CD14-positive monocyte (primary cell): ENCODE measurements at regions not wholly inside any gene's neighbourhood (a gene's known extent, or its start where the extent isn't known, plus 50 kb on each side); places are given as distances from the start of the nearest gene placed in this dataset.
A peak's percentile ranks its signal among the peaks of the same experiment; 100 is the strongest.

ENCODE experiments used
- DNase-seq, 3 donors: peaks; one replicate each; pipeline ENCODE4 v3.0.0-alpha.2; 2011 to 2022
- H2AFZ ChIP-seq: 2 replicates; pipeline ENCODE4 v1.6.0; 2012; ENCODE audit warnings: mild to moderate bottlenecking, low read depth, low read length, inconsistent platforms; ENCODE audit not compliant: insufficient read depth, poor library complexity, severe bottlenecking
- H3K27ac ChIP-seq, 2 donors: 1 replicate in 1 of 2; 2 replicates in 1 of 2; pipeline ENCODE4 v1.5.1; 2012 to 2013; ENCODE audit warnings: low read length in 2 of 2, control low read depth in 1 of 2, inconsistent platforms in 1 of 2, low read depth in 1 of 2, mild to moderate bottlenecking in 1 of 2
- H3K27me3 ChIP-seq, 2 donors: one replicate each; pipeline versions ENCODE4 v1.6.0 to v1.6.1; 2011 to 2013; ENCODE audit warnings: low read length in 2 of 2; ENCODE audit not compliant: control insufficient read depth in 2 of 2, insufficient read depth in 2 of 2
- H3K36me3 ChIP-seq, 2 donors: replicated peaks in 1 of 2; 1 replicate in 1 of 2; 2 replicates in 1 of 2; pipeline versions ENCODE4 v1.5.1 to v1.6.1; 2012 to 2013; ENCODE audit warnings: low read length in 2 of 2, control low read depth in 1 of 2, inconsistent platforms in 1 of 2, mild to moderate bottlenecking in 1 of 2; ENCODE audit not compliant: insufficient read depth in 2 of 2, control insufficient read depth in 1 of 2
- H3K4me1 ChIP-seq, 2 donors: 1 replicate in 1 of 2; 2 replicates in 1 of 2; pipeline versions ENCODE4 v1.5.1 to v1.6.1; 2012 to 2013; ENCODE audit warnings: low read length in 2 of 2, control low read depth in 1 of 2, inconsistent platforms in 1 of 2, mild to moderate bottlenecking in 1 of 2, moderate library complexity in 1 of 2; ENCODE audit not compliant: insufficient read depth in 2 of 2, control insufficient read depth in 1 of 2
- H3K4me2 ChIP-seq: replicated peaks from 2 replicates; pipeline ENCODE3; 2012; ENCODE audit warnings: low read length, moderate library complexity, mild to moderate bottlenecking; ENCODE audit not compliant: poor library complexity, severe bottlenecking; ENCODE audit errors: extremely low read depth
- H3K4me3 ChIP-seq, 3 experiments: fragments of 200-600 bp in 1 of 3; sonication (generic) in 1 of 3; replicated peaks in 1 of 3; 1 replicate in 2 of 3; 2 replicates in 1 of 3; pipeline ENCODE4 v1.5.1; 2011 to 2013; ENCODE audit warnings: low read length in 3 of 3, mild to moderate bottlenecking in 3 of 3, control low read depth in 2 of 3, low read depth in 2 of 3, inconsistent platforms in 1 of 3, moderate library complexity in 1 of 3
- H3K79me2 ChIP-seq: 2 replicates; pipeline ENCODE4 v1.6.0; 2012; ENCODE audit warnings: mild to moderate bottlenecking, control low read depth, inconsistent platforms, low read length, moderate library complexity; ENCODE audit not compliant: insufficient read depth
- H3K9ac ChIP-seq: 2 replicates; pipeline ENCODE4 v1.6.0; 2017; ENCODE audit warnings: low read length, mild to moderate bottlenecking; ENCODE audit not compliant: insufficient read depth, poor library complexity, severe bottlenecking
- H3K9me3 ChIP-seq, 2 donors: replicated peaks in 1 of 2; 1 replicate in 1 of 2; 2 replicates in 1 of 2; pipeline versions ENCODE4 v1.5.1 to v1.6.1; 2012 to 2013; ENCODE audit warnings: low read length in 2 of 2, control low read depth in 1 of 2; ENCODE audit not compliant: control insufficient read depth in 1 of 2, insufficient read depth in 1 of 2
- H4K20me1 ChIP-seq: 2 replicates; pipeline ENCODE4 v1.6.0; 2012; ENCODE audit warnings: mild to moderate bottlenecking, low read length, control low read depth, moderate library complexity; ENCODE audit not compliant: insufficient read depth
- H3K27ac Mint-ChIP-seq, 7 donors: one replicate each; pipeline ENCODE4 v1.8.0; 2020; ENCODE audit warnings: mild to moderate bottlenecking in 7 of 7, mixed read lengths in 7 of 7, moderate library complexity in 6 of 7, inconsistent platforms in 2 of 7
- H3K27me3 Mint-ChIP-seq, 3 donors: one replicate each; pipeline ENCODE4 v1.8.0; 2021 to 2022; ENCODE audit warnings: low read depth in 3 of 3, mild to moderate bottlenecking in 3 of 3, mixed read lengths in 3 of 3, moderate library complexity in 3 of 3, inconsistent platforms in 1 of 3
- H3K36me3 Mint-ChIP-seq, 2 donors: one replicate each; pipeline ENCODE4 v1.8.0; 2020; ENCODE audit warnings: mixed read lengths in 2 of 2, inconsistent platforms in 1 of 2, mild to moderate bottlenecking in 1 of 2
- H3K4me1 Mint-ChIP-seq: one replicate; pipeline ENCODE4 v1.8.0; 2020; ENCODE audit warnings: mild to moderate bottlenecking, mixed read lengths
- H3K4me3 Mint-ChIP-seq, 2 donors: one replicate each; pipeline ENCODE4 v1.8.0; 2020; ENCODE audit warnings: mild to moderate bottlenecking in 2 of 2, mixed read lengths in 2 of 2, moderate library complexity in 1 of 2
- H3K9me3 Mint-ChIP-seq, 7 donors: one replicate each; pipeline ENCODE4 v1.8.0; 2020 to 2022; ENCODE audit warnings: mixed read lengths in 7 of 7, mild to moderate bottlenecking in 6 of 7, moderate library complexity in 6 of 7, inconsistent platforms in 2 of 7
- CTCF ChIP-seq: fragments of 200-600 bp; IDR thresholded peaks from one replicate; pipeline ENCODE4 v1.8.0; 2022; ENCODE audit warnings: antibody characterized with exemption, mild to moderate bottlenecking
- WGBS: methylation state at CpG from one replicate; pipeline ENCODE4 v1.1.5; 2013; ENCODE audit warnings: missing lambda C conversion rate; ENCODE audit not compliant: insufficient coverage; 5-methylcytosine and 5-hydroxymethylcytosine counted together
- intact Hi-C, 2 donors: fragments of 100-400 bp; cut with micrococcal nuclease; formaldehyde crosslinking; loops; one replicate each; pipeline versions ENCODE4 v1.15.0 to v1.15.1; 2023

- no peak for DNase-seq
- no peak for TF ChIP-seq CTCF
- Histone ChIP-seq H3K79me2 (no peaks in the 10 kb centered on the region), H3K9me3 (peaks cover 3 to 6% of the 10 kb centered on the region in 2 donors), H3K27ac (no peak overlapping the region), H3K27me3 (no peaks in the 10 kb centered on the region), H4K20me1 (no peaks in the 10 kb centered on the region), H2AFZ (no peak overlapping the region), H3K4me1 (no peaks in the 10 kb centered on the region), H3K4me3 (no peak overlapping the region), H3K36me3 (no peaks in the 10 kb centered on the region), H3K4me2 (no peak overlapping the region), H3K9ac (no peak overlapping the region)
- WGBS: no CpG with 5 or more reads among the region's 2 CpGs
- no peaks in the 10 kb centered on the region for H3K4me1 Mint-ChIP-seq
- H3K4me3 Mint-ChIP-seq: no peak overlapping the region
- peak overlapping the region in 2 of 7 donors; percentile 1 to 51 for H3K27ac Mint-ChIP-seq
- H3K36me3 Mint-ChIP-seq: no peaks in the 10 kb centered on the region
- intact Hi-C loops: no loop called here
- peaks cover 0 to 1% (median 1%) of the 10 kb centered on the region in 3 donors for H3K27me3 Mint-ChIP-seq
- peaks cover 2 to 14% (median 7%) of the 10 kb centered on the region in 7 donors for H3K9me3 Mint-ChIP-seq
Measured at GRCh38 chr18:44473394-44474066, 207.2 kb upstream of the SETBP1 start.

GRCh38 chr18:44474067-44474411, 206.6 kb upstream of the SETBP1 start:
- no peak for DNase-seq
- no peak overlapping the region for H3K4me3 ChIP-seq
- H3K27me3 Mint-ChIP-seq: peaks cover 0 to 1% (median 1%) of the 10 kb centered on the region in 3 donors
- H3K9ac ChIP-seq: no peak overlapping the region
- H4K20me1 ChIP-seq: no peaks in the 10 kb centered on the region
- no peak overlapping the region for H3K27ac Mint-ChIP-seq
- TF ChIP-seq CTCF: no peak
- no peak overlapping the region for H3K27ac ChIP-seq
- peaks cover 4 to 19% (median 11%) of the 10 kb centered on the region in 7 donors for H3K9me3 Mint-ChIP-seq
- no peak overlapping the region for H3K4me2 ChIP-seq
- no peak overlapping the region for H3K4me3 Mint-ChIP-seq
- H3K36me3 Mint-ChIP-seq: no peaks in the 10 kb centered on the region
- 0% methylated on average over 1 of the region's 3 CpGs for WGBS
- H3K27me3 ChIP-seq: no peaks in the 10 kb centered on the region
- H3K36me3 ChIP-seq: no peaks in the 10 kb centered on the region
- no peaks in the 10 kb centered on the region for H3K4me1 ChIP-seq
- intact Hi-C loops: no loop called here
- H3K9me3 ChIP-seq: peaks cover 6 to 10% of the 10 kb centered on the region in 2 donors
- H3K4me1 Mint-ChIP-seq: no peaks in the 10 kb centered on the region
- H2AFZ ChIP-seq: no peak overlapping the region
- no peaks in the 10 kb centered on the region for H3K79me2 ChIP-seq
